ENCODE measurements at regions not wholly inside any gene's neighbourhood (a gene's known extent, or its start where the extent isn't known, plus 50 kb on each side); places are given as distances from the start of the nearest gene placed in this dataset.

DNA sequence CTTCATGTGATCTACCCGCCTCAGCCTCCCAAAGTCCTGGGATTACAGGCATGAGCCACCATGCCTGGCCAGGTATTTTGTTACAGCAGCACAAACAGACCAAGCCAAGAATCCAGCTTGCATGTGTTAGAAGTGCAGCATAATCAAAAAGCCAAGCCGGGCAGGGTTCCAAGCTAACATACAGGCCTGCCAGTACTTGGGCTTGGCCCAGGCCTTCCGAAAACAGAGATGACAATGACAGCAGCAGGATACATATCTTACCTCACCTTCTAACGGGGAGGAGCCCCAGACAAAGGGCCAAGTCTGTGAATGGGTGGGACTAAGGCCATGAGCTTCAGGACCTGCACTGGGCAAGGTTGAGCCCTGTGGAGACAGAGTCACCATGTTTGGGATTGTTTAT lies 91.4 kb upstream of the ZNF462 start:
- no peak for TF ChIP-seq FOXP2 (optimal IDR thresholded peaks at IDR 0.05; ENCODE audit: borderline replicate concordance, extremely low read depth, extremely low read length, insufficient read depth)
- no peak for TF ChIP-seq REST (IDR thresholded peaks at IDR 0.05; ENCODE audit: insufficient read depth in 1 of 2, low read depth in 2 of 2, low read length in 2 of 2)
- no peak for TF ChIP-seq SIN3A (IDR thresholded peaks at IDR 0.05; ENCODE audit: borderline replicate concordance, insufficient read depth, low read length)
- no peak for TF ChIP-seq TAF1 (IDR thresholded peaks at IDR 0.05; ENCODE audit: borderline replicate concordance, insufficient read depth, low read length)
- no peak for TF ChIP-seq POLR2AphosphoS5 (IDR thresholded peaks at IDR 0.05; ENCODE audit: low read depth, low read length)

GRCh38 chr9:106772523-106773290 lies 90.3 kb upstream of the ZNF462 start:
- TF ChIP-seq TAF1 (IDR thresholded peaks at IDR 0.05; ENCODE audit: borderline replicate concordance, insufficient read depth, low read length), result no peak
- no peak for TF ChIP-seq FOXP2 (optimal IDR thresholded peaks at IDR 0.05; ENCODE audit: borderline replicate concordance, extremely low read depth, extremely low read length, insufficient read depth)
- TF ChIP-seq POLR2AphosphoS5 (IDR thresholded peaks at IDR 0.05; ENCODE audit: low read depth, low read length), result no peak
- TF ChIP-seq SIN3A (IDR thresholded peaks at IDR 0.05; ENCODE audit: borderline replicate concordance, insufficient read depth, low read length), result no peak
- no peak for TF ChIP-seq REST (IDR thresholded peaks at IDR 0.05; ENCODE audit: insufficient read depth in 1 of 2, low read depth in 2 of 2, low read length in 2 of 2)

DNA sequence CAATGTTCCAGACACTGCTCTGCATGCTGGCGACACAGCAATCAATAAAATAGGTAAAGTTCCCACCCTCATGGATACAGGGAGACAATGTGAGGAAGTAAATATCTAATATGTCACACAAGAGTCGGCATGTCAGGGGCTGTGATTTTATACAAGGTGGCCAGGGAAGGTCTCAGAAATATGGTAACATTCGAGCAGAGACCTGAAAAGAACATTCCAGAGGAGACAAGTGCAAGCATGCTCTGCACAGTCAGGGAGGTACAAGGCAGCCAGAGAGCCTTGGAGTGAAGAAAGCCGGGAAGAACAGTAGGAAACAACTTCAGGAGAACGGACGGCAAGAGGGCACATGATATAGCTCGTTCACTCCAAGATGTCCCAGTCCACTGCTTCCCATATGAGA lies 89.2 kb upstream of the ZNF462 start:
- no peak for TF ChIP-seq FOXP2 (optimal IDR thresholded peaks at IDR 0.05; ENCODE audit: borderline replicate concordance, extremely low read depth, extremely low read length, insufficient read depth)
- no peak for TF ChIP-seq TAF1 (IDR thresholded peaks at IDR 0.05; ENCODE audit: borderline replicate concordance, insufficient read depth, low read length)
- no peak for TF ChIP-seq POLR2AphosphoS5 (IDR thresholded peaks at IDR 0.05; ENCODE audit: low read depth, low read length)
- TF ChIP-seq REST (IDR thresholded peaks at IDR 0.05; ENCODE audit: insufficient read depth in 1 of 2, low read depth in 2 of 2, low read length in 2 of 2), result no peak
- TF ChIP-seq SIN3A (IDR thresholded peaks at IDR 0.05; ENCODE audit: borderline replicate concordance, insufficient read depth, low read length), result no peak

GRCh38 chr9:106775960-106776359 lies 87.0 kb upstream of the ZNF462 start:
- no peak for TF ChIP-seq FOXP2 (optimal IDR thresholded peaks at IDR 0.05; ENCODE audit: borderline replicate concordance, extremely low read depth, extremely low read length, insufficient read depth)
- TF ChIP-seq TAF1 (IDR thresholded peaks at IDR 0.05; ENCODE audit: borderline replicate concordance, insufficient read depth, low read length), result no peak
- no peak for TF ChIP-seq POLR2AphosphoS5 (IDR thresholded peaks at IDR 0.05; ENCODE audit: low read depth, low read length)

- TF ChIP-seq REST (IDR thresholded peaks at IDR 0.05; ENCODE audit: insufficient read depth in 1 of 2, low read depth in 2 of 2, low read length in 2 of 2) (no peak), SIN3A (IDR thresholded peaks at IDR 0.05; ENCODE audit: borderline replicate concordance, insufficient read depth, low read length) (no peak), POLR2AphosphoS5 (IDR thresholded peaks at IDR 0.05; ENCODE audit: low read depth, low read length) (no peak), FOXP2 (optimal IDR thresholded peaks at IDR 0.05; ENCODE audit: borderline replicate concordance, extremely low read depth, extremely low read length, insufficient read depth) (no peak), TAF1 (IDR thresholded peaks at IDR 0.05; ENCODE audit: borderline replicate concordance, insufficient read depth, low read length) (no peak)
Observed at GRCh38 chr9:106779796-106780195, 83.2 kb upstream of the ZNF462 start.

All from PFSK-1 (cell line).